Brain pericyte (primary cell): ENCODE measurements at regions not wholly inside any gene's neighbourhood (a gene's known extent, or its start where the extent isn't known, plus 50 kb on each side); places are given as distances from the start of the nearest gene placed in this dataset.
"Not testable (repeated sequence)": the region's sequence is repeated elsewhere in the genome, so short reads cannot be mapped to it uniquely, and the experiment has no call there.

Source experiments
- DNase-seq: peaks from one replicate; pipeline ENCODE4 v3.0.0-alpha.2; 2012; ENCODE audit warnings: low read depth, low spot score

GRCh38 chr1:157326173-157326859 lies 188.1 kb upstream of the ETV3 start:
- DNase-seq: no peak

GRCh38 chr1:157325220-157325619 lies 187.0 kb upstream of the ETV3 start:
- no peak for DNase-seq

- DNase-seq: not testable (repeated sequence)
Measured at GRCh38 chr1:157321972-157322371, 183.8 kb upstream of the ETV3 start.

DNA sequence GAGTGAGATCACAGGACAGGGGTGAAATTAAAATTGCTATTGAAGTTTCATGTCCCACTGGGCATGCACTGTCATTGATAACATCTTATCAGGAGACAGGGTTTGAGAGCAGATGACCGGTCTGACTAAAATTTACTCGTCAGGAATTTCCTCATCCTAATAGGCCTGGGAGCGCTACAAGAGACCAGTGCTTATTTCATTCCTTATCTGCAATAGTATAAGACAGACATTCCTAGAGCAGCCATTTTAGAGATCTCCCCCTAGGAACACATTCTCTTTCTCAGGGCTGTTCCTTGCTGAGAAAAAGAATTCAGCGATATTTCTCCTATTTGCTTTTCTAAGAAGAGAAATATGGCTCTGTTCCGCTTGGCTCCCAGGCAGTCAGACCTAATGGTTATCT lies 181.4 kb upstream of the ETV3 start:
- DNase-seq: no peak

- DNase-seq: not testable (repeated sequence)
Measured at GRCh38 chr1:157317229-157317628, 179.0 kb upstream of the ETV3 start.

DNA sequence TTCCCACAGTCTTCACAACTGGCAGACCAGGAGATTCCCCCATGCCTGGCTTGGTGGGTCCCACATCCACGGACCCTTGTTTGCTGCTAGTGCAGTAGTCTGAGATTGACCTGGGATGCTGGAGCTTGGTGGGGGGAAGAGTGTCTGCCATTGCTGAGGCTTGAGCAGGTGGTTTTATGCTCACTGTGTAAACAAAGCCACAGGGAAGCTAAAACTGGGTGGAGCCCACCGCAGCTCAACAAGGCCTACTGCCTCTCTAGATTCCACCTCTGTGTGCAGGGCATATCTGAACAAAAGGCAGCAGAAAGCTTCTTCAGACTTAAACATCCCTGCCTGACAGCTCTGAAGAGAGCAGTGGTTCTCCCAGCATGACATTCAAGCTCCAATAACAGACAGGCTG lies 177.3 kb upstream of the ETV3 start:
- DNase-seq: no peak

DNA sequence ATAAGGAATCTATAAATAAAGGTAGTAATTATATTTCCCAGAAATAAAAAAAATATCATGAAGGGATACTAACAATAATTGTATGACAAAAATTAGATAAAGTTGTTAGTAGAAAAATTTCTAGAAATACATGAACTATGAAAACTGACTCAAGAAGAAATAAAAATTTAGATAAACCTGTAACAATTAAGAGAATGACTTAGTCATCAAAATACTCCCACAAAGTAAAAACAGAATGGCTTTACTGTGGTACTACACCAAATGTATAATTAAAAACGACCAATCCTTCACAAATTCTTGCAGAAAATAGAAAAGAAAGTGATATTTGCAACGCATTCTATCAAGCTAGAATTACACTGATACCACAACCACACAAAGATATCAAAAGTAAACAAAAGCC lies 176.2 kb upstream of the ETV3 start:
- DNase-seq: no peak

DNA sequence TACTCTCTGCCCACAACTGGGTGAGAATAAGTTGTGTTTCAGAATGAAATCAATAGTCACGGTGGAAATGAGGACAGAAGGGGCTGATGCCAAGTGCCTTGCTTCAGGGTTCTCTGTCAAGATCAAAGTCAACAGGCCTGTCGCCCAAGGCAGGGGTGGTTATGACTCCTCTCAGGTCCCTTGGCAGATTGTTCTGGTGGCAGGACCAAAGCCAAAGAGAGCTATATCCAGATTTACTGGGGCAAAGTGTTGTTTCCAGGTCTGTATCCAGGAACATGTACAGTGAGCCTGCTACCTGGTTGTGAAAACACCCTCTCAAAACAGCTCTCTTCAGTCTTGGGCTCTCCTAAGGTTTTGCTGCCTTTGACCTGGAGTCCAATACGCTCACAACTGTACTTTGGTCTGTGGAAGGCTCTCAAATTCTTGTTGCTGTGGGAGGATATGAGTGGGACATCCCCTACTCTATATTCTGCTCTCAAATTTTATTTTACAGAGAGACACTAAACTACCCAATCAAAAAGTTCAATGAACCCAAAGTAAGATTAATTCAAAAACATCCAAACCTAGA lies 175.1 kb upstream of the ETV3 start:
- DNase-seq: no peak

GRCh38 chr1:157312082-157312812 lies 174.1 kb upstream of the ETV3 start:
- no peak for DNase-seq

DNA sequence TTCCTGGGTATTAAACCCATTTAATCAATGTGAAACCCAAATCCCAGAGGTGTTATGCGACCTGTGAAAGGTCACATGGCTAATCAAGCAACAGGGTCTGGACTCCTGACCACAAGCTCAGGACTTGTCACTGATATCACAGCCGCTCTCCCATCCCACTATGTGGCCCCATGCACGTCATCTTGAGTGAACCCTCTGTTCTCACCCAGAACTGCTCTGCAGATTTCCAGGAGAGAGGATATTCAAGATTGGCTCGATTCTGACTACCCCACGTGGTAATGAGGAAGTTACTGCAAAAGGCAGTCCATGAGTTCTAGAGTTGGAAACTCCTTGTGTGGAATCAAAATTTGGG lies 173.5 kb upstream of the ETV3 start:
- no peak for DNase-seq

DNA sequence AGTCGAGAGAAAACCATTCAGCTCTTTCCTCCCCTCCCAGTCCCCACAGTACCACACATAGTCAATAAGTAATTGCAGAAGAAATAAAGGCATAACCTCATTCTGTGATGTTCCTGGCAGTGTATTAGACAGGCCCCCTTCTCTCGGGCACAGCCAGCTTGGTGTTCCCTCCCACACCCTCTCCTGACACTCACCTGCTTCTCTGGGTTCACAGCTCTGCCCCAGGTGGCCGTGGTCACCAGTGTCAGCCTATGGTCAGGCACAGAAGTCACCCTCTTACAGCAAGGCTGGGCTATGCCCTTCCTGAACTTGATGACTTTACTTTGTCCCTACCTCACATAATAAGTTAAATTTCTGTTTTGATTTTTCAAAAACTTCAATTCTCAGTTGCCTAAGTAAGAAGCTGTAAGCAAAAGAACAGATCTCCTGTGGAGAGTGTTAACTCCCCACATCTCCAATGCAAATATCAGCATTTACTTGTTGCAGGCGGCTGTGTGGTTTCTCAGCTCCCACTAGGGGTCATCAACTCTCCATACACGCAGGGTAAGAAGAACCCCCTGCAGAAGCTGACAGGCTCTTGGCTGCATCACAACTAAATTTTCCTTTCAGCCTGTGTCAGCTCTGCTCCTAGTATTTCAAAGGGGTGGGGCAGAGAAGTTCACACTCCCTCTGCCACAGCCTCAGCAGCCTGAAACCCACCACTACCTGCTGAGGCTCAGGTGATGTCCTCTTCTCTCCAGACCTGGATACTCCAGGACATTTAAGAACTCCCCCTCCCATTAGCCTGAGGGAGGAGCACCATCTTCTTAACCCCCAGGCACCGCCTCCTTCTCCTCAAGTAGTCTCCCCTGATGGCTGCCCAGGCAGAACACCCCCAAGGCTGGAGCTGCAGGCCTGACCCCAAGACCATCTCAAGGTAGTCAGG lies 172.9 kb upstream of the ETV3 start:
- DNase-seq: peak; percentile 25

- DNase-seq: no peak
Measured at GRCh38 chr1:157310401-157310800, 172.2 kb upstream of the ETV3 start.

DNA sequence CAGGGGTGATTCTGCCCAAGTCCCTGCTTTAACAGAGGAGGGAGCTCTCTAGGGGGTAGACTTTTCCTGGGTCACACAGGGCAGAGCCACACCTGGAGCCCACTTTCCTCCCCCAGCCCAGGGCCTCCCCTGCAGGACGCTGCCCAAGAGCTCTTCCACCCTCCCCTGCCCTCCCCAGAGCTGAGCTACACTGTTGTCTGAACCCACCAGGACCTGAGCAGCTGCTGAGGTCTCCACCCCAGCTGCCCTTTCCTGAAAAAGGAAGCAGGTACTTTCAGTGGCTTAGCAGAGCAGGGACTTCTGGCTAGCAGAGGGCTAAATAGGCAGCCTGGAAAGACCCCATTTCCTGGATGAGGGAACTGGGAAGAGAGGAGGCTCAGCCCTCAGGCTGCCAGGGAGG lies 169.3 kb upstream of the ETV3 start:
- DNase-seq: no peak

DNA sequence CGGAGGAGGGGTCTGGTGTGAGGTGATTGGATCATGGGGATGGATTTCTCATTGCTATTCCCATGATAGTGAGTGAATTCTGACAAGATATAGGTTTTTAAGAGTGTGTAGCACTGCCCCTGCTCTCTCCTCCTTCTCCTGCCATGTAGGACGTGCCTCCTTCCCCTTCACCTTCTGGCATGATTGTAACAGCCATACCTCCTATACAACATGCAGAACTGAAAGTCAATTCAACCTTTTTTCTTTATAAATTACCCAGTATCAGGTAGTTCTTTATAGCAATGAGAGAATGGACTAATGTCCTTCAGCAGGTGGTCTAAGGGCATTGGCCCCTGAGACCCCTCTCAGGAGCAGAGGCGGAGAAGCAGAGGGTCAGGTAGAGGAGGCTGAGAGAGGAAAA lies 168.7 kb upstream of the ETV3 start:
- DNase-seq: no peak

- DNase-seq: no peak
Measured at GRCh38 chr1:157304271-157304670, 166.1 kb upstream of the ETV3 start.

DNA sequence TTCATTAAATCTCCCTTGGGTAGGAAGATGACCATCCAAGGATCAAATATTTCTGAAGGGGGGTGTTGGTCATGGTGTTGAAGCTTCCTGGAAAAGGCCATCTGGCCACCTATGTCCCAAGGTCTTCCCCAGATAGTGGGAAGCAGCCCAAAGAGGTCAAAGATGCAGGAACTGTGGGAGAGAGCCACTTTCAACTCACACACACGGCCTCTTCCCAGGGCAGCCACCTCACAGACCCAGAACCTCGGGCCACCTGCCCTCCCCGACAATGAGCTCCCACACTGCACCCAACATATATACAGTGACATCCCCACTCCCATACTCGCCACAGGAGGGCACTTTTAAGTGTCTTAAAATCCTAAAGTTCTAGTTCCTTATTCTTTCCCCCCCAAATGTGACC lies 164.5 kb upstream of the ETV3 start:
- DNase-seq: no peak

- no peak for DNase-seq
Measured at GRCh38 chr1:157302199-157302497, 164.0 kb upstream of the ETV3 start.

DNA sequence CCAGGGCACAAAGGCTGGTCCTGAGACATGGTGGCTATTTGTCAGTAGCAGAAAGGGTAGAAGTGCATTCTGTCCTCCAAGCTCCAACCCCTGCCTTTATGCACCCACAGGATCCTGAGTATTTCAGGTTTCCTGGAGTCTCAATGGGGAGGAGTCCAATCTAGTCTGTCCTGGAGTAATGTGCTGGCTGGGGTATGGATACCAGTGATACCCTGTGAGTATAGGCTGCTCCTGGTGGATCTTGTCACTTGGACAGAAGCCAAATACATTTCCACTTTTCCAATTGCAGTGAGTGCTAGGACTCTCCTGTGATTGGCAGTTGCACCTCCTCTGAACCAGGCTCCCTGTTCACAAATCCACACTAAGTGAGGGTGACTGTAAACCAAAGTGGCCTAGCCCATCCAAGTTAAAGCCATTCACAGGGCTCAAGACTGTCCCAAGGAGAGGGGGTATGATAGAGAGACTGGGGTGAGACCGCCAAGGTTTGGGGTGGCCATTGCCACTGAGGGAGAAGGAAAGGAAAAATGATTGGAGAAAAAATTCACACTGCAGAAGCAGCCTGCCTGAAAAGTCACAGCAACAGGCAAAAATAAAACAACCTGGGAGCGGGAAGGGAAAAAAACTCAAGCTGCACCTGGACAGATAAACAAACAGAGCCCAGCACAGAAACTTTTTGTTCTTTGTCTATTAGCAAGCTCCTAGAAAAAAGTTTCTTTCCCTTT lies 163.4 kb upstream of the ETV3 start:
- no peak for DNase-seq

DNA sequence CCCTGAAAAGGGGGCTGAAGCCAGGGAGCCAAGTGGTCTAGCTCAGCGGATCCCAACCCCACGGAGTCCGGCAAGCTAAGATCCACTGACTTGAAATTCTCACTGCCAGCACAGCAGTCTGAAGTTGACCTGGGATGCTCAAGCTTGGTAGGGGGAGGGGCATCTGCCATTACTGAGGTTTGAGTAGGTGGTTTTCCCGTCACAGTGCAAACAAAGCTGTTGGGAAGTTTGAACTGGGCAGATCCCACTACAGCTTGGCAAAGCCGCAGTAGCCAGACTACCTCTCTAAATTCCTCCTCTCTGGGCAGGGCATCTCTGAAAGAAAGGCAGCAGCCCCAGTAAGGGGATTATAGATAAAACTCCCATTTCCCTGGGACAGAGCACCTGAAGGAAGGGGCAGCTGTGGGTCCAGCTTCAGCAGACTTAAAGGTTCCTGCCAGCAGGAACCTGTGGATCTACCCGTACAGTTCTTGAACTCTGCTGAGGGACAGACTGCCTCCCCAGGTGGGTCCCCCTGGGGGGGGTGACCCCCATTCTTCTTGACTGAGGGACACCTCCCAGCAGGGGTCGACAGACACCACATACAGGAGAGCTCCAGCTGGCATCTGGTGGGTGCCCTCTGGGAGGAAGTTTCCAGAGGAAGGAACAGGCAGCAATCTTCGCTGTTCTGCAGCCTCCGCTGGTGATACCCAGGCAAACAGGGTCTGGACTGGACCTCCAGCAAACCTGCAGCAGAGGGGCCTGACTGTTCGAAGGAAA lies 156.4 kb upstream of the ETV3 start:
- not testable (repeated sequence) for DNase-seq

GRCh38 chr1:157292809-157293564 lies 154.8 kb upstream of the ETV3 start:
- DNase-seq: no peak
